Hepatocyte (in vitro differentiated cells): ENCODE measurements at regions not wholly inside any gene's neighbourhood (a gene's known extent, or its start where the extent isn't known, plus 50 kb on each side); places are given as distances from the start of the nearest gene placed in this dataset.

ENCODE experiments used
- EZH2 ChIP-seq: fragments of 200-600 bp; sonication (generic); IDR thresholded peaks from 2 replicates; pipeline ENCODE4 v1.6.1; 2016; ENCODE audit warnings: antibody characterized with exemption, mild to moderate bottlenecking, borderline replicate concordance
- TF ChIP-seq, protein P1 (sequence below): fragments of 200-600 bp; sonication (generic); IDR thresholded peaks from 2 replicates; pipeline ENCODE4 v1.5.1; 2016; ENCODE audit warnings: antibody characterized with exemption, mild to moderate bottlenecking; ENCODE audit not compliant: poor library complexity

DNA sequence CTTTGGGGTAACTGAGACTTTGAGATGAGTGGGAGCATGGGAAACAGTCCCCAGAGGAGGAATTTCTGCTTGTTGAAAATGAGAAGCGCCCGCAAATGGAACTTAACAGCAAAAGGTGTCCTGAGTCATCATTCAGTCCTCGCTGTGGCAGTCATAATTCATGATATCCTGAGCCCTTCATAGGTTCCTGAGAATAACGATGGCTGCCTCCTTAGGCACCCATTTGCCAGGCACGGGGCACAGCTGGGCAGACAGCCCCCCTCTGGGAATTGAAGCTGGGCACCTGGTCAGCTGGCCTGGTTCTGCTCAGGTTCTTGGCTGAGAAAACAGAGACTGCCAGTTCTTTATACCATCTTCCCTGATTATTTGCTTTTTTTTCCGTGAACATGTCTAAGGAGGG, 69.8 kb upstream of the EGFLAM start:
- TF ChIP-seq, protein P1, sequence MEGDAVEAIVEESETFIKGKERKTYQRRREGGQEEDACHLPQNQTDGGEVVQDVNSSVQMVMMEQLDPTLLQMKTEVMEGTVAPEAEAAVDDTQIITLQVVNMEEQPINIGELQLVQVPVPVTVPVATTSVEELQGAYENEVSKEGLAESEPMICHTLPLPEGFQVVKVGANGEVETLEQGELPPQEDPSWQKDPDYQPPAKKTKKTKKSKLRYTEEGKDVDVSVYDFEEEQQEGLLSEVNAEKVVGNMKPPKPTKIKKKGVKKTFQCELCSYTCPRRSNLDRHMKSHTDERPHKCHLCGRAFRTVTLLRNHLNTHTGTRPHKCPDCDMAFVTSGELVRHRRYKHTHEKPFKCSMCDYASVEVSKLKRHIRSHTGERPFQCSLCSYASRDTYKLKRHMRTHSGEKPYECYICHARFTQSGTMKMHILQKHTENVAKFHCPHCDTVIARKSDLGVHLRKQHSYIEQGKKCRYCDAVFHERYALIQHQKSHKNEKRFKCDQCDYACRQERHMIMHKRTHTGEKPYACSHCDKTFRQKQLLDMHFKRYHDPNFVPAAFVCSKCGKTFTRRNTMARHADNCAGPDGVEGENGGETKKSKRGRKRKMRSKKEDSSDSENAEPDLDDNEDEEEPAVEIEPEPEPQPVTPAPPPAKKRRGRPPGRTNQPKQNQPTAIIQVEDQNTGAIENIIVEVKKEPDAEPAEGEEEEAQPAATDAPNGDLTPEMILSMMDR: no peak
- TF ChIP-seq EZH2: no peak
